IPS-11a (cell line): ENCODE measurements at regions not wholly inside any gene's neighbourhood (a gene's known extent, or its start where the extent isn't known, plus 50 kb on each side); places are given as distances from the start of the nearest gene placed in this dataset.
"Not testable (repeated sequence)": the region's sequence is repeated elsewhere in the genome, so short reads cannot be mapped to it uniquely, and the experiment has no call there.

ENCODE experiments used
- H3K4me3 ChIP-seq: one replicate; pipeline ENCODE4 v1.5.1; 2013; ENCODE audit warnings: low read depth, low read length, control low read depth

GRCh38 chr15:96974761-96975160, 644.3 kb downstream of the NR2F2 start:
- H3K4me3 ChIP-seq = no peak overlapping the region

- H3K4me3 ChIP-seq = no peak overlapping the region
These were observed 647.4 kb downstream of the NR2F2 start for GRCh38 chr15:96977886-96978285.

- H3K4me3 ChIP-seq = no peak overlapping the region
These were observed 648.5 kb downstream of the NR2F2 start for GRCh38 chr15:96978937-96979473.

GRCh38 chr15:96984121-96984671, 653.7 kb downstream of the NR2F2 start:
- H3K4me3 ChIP-seq = not testable (repeated sequence)

GRCh38 chr15:96992817-96993216, 662.3 kb downstream of the NR2F2 start:
- H3K4me3 ChIP-seq = no peak overlapping the region

- no peak overlapping the region for H3K4me3 ChIP-seq
These were observed 667.0 kb downstream of the NR2F2 start for GRCh38 chr15:96997538-96997937.

GRCh38 chr15:97009031-97009431, 678.5 kb downstream of the NR2F2 start:
- no peak overlapping the region for H3K4me3 ChIP-seq

GRCh38 chr15:97012986-97013385, 682.5 kb downstream of the NR2F2 start:
- no peak overlapping the region for H3K4me3 ChIP-seq

GRCh38 chr15:97013491-97013890, 683.0 kb downstream of the NR2F2 start:
- no peak overlapping the region for H3K4me3 ChIP-seq

- no peak overlapping the region for H3K4me3 ChIP-seq
These were observed 683.5 kb downstream of the NR2F2 start for GRCh38 chr15:97014001-97014400.

GRCh38 chr15:97023488-97023844, 693.0 kb downstream of the NR2F2 start:
- H3K4me3 ChIP-seq = no peak overlapping the region

- no peak overlapping the region for H3K4me3 ChIP-seq
These were observed 696.3 kb downstream of the NR2F2 start for GRCh38 chr15:97026781-97027180.

GRCh38 chr15:97027772-97028171, 697.3 kb downstream of the NR2F2 start:
- no peak overlapping the region for H3K4me3 ChIP-seq

GRCh38 chr15:97030251-97030650, 699.8 kb downstream of the NR2F2 start:
- no peak overlapping the region for H3K4me3 ChIP-seq

- H3K4me3 ChIP-seq = no peak overlapping the region
These were observed 705.8 kb downstream of the NR2F2 start for GRCh38 chr15:97036301-97036700.

- H3K4me3 ChIP-seq = no peak overlapping the region
These were observed 706.6 kb downstream of the NR2F2 start for GRCh38 chr15:97037080-97037479.

- no peak overlapping the region for H3K4me3 ChIP-seq
These were observed 715.3 kb downstream of the NR2F2 start for GRCh38 chr15:97045666-97046421.

GRCh38 chr15:97052513-97052912, 722.0 kb downstream of the NR2F2 start:
- H3K4me3 ChIP-seq = no peak overlapping the region

- no peak overlapping the region for H3K4me3 ChIP-seq
These were observed 723.1 kb downstream of the NR2F2 start for GRCh38 chr15:97053635-97054034.

GRCh38 chr15:97057503-97057902, 727.0 kb downstream of the NR2F2 start:
- no peak overlapping the region for H3K4me3 ChIP-seq

- no peak overlapping the region for H3K4me3 ChIP-seq
These were observed 728.8 kb downstream of the NR2F2 start for GRCh38 chr15:97059281-97059680.

GRCh38 chr15:97061392-97061791, 730.9 kb downstream of the NR2F2 start:
- no peak overlapping the region for H3K4me3 ChIP-seq

GRCh38 chr15:97071668-97072067, 741.2 kb downstream of the NR2F2 start:
- no peak overlapping the region for H3K4me3 ChIP-seq
